Peyer's patch (tissue), 4 donors: ENCODE measurements at regions not wholly inside any gene's neighbourhood (a gene's known extent, or its start where the extent isn't known, plus 50 kb on each side); places are given as distances from the start of the nearest gene placed in this dataset.
A peak's percentile ranks its signal among the peaks of the same experiment; 100 is the strongest.

Experiments used
- DNase-seq, 3 donors: peaks; one replicate each; pipeline ENCODE4 v3.0.0-alpha.2; 2017 to 2019
- H3K27ac ChIP-seq, 4 donors: fragments of 200-600 bp; sonication (generic); one replicate each; pipeline ENCODE4 v1.5.1; 2016 to 2019
- H3K27me3 ChIP-seq, 2 donors: fragments of 200-600 bp; sonication (generic); one replicate each; pipeline ENCODE4 v1.5.1; 2019
- H3K36me3 ChIP-seq, 3 donors: fragments of 200-600 bp; sonication (generic); one replicate each; pipeline ENCODE4 v1.5.1; 2016 to 2019
- H3K4me1 ChIP-seq, 4 donors: fragments of 200-600 bp; sonication (generic); one replicate each; pipeline ENCODE4 v1.5.1; 2016 to 2019
- H3K4me3 ChIP-seq, 4 donors: fragments of 200-600 bp; sonication (generic); 1 replicate in 3 of 4; 2 replicates in 1 of 4; pipeline ENCODE4 v1.5.1; 2016 to 2019; ENCODE audit warnings: mild to moderate bottlenecking in 1 of 4
- H3K9me3 ChIP-seq, 4 donors: fragments of 200-600 bp; sonication (generic); one replicate each; pipeline ENCODE4 v1.5.1; 2016 to 2019; ENCODE audit warnings: mild to moderate bottlenecking in 1 of 4
- POLR2A ChIP-seq, 2 donors: fragments of 450-650 bp; IDR thresholded peaks; one replicate each; pipeline ENCODE4 v1.5.1; 2017; ENCODE audit warnings: antibody characterized with exemption in 2 of 2, mild to moderate bottlenecking in 2 of 2, moderate library complexity in 2 of 2
- TF ChIP-seq, protein P1 (sequence below), 6 experiments: fragments of 450-650 bp in 4 of 6; fragments of 200-600 bp in 2 of 6; sonication (generic) in 1 of 6; IDR thresholded peaks; one replicate each; pipeline ENCODE4 v1.5.1; 2017 to 2019; ENCODE audit warnings: antibody characterized with exemption in 6 of 6, mild to moderate bottlenecking in 3 of 6, moderate library complexity in 1 of 6

DNA sequence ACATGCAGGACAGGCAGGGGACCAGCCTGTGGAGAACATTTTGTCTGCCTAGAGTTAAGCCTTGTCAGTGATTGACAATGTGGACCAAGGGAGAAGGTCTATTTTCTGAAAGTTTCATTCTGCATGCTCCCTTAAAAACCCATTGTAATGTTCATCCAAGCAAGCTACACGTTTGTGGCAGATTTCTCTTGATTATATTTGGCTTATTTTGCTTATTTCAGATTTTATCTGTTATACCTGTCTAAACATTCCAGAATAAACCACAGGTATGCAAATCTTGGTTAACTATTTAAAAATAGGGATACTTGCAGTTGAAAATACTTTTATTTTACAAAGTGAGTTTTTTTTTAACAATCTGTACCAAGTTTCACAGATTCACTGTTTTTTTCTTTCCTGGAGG is 78.2 kb upstream of the F3 start:
- DNase-seq: no peak
- H3K9me3 ChIP-seq: no peaks in the 10 kb centered on the region
- peaks cover 0 to 19% (median 0%) of the 10 kb centered on the region in 4 donors for H3K4me1 ChIP-seq

DNA sequence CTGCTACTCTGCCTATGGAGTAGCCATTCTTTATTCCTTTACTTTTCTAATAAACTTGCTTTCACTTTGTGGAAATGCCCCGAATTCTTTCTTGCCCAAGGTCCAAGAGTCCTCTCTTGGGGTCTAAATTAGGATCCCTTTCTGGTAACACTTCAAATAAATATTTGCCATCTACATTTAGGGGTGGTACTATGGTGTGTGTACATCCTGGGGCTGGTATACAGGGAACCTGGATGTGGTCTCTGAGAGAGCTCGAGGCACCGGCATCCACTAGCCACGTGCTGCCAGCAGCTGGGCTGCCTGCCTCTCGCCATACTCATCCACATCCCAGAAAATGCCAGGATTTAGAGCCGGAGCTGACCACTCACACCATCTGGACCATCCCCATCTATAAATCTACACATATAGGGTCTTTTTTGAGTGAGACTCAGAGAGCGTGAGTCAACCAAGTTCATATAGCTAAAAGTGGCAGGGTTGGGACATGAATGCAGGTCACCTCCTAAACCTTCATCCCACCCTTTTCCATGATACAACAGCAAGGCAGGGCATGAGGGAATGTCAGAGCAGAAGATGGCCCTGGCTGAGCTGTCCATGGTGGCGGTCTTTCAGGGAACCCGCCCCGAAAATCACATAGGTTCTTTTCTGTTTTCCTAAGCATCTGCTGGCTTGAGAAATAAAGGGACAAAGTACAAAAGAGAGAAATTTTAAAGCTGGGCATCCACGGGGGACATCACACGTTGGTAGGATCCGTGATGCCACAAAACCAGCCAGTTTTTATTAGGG is 76.6 kb upstream of the F3 start:
- no peak for TF ChIP-seq POLR2A (IDR thresholded peaks at IDR 0.05)
- TF ChIP-seq, protein P1, sequence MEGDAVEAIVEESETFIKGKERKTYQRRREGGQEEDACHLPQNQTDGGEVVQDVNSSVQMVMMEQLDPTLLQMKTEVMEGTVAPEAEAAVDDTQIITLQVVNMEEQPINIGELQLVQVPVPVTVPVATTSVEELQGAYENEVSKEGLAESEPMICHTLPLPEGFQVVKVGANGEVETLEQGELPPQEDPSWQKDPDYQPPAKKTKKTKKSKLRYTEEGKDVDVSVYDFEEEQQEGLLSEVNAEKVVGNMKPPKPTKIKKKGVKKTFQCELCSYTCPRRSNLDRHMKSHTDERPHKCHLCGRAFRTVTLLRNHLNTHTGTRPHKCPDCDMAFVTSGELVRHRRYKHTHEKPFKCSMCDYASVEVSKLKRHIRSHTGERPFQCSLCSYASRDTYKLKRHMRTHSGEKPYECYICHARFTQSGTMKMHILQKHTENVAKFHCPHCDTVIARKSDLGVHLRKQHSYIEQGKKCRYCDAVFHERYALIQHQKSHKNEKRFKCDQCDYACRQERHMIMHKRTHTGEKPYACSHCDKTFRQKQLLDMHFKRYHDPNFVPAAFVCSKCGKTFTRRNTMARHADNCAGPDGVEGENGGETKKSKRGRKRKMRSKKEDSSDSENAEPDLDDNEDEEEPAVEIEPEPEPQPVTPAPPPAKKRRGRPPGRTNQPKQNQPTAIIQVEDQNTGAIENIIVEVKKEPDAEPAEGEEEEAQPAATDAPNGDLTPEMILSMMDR (IDR thresholded peaks at IDR 0.05): no peak
- H3K36me3 ChIP-seq: no peaks in the 10 kb centered on the region
- peak overlapping the region in 1 of 4 donors; percentile 51 for H3K27ac ChIP-seq
- H3K4me1 ChIP-seq: peaks cover 0 to 27% (median 0%) of the 10 kb centered on the region in 4 donors
- no peaks in the 10 kb centered on the region for H3K9me3 ChIP-seq
- DNase-seq: no peak
- no peak overlapping the region for H3K4me3 ChIP-seq
- H3K27me3 ChIP-seq: no peaks in the 10 kb centered on the region

More for the DNA sequence above, 78.2 kb upstream of the F3 start:
- Histone ChIP-seq H3K36me3 (no peaks in the 10 kb centered on the region), H3K4me3 (no peak overlapping the region), H3K27ac (no peak overlapping the region), H3K27me3 (no peaks in the 10 kb centered on the region)
- TF ChIP-seq, protein P1 (IDR thresholded peaks at IDR 0.05): no peak
- TF ChIP-seq POLR2A (IDR thresholded peaks at IDR 0.05): no peak

DNA sequence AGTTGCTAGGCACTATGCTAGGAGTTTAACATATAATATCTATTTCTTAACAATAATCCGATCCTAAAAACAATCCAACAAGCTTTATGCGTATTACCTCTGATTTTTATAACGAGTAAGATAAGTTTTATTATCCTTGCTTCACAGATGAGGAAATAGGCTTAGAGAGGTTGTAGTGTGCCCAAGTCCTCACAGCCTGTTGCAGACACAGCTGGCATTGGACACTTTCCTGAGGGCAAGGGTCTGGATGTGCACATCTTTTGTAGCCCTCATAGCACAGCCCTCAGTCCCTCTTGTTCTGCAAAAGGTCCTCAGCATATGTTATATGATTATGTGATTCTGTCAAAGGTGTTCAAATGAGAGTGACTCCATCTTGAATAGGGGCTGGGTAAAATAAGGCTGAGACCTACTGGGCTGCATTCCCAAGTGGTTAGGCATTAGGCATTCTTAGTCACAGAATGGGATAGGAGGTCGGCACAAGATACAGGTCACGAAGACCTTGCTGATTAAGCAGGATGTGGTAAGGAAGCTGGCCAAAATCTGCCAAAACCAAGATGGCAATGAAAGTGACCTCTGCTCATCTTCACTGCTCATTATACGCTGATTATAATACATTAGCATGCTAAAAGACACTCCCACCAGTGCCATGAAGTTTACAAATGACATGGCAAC is 75.7 kb upstream of the F3 start:
- Histone ChIP-seq H3K9me3 (no peaks in the 10 kb centered on the region), H3K27ac (peak overlapping the region in 1 of 4 donors; percentile 51), H3K4me1 (peaks cover 0 to 35% (median 2%) of the 10 kb centered on the region in 4 donors), H3K27me3 (no peaks in the 10 kb centered on the region), H3K4me3 (no peak overlapping the region), H3K36me3 (no peaks in the 10 kb centered on the region)
- DNase-seq: no peak
- TF ChIP-seq, protein P1 (IDR thresholded peaks at IDR 0.05): no peak
- TF ChIP-seq POLR2A (IDR thresholded peaks at IDR 0.05): no peak

DNA sequence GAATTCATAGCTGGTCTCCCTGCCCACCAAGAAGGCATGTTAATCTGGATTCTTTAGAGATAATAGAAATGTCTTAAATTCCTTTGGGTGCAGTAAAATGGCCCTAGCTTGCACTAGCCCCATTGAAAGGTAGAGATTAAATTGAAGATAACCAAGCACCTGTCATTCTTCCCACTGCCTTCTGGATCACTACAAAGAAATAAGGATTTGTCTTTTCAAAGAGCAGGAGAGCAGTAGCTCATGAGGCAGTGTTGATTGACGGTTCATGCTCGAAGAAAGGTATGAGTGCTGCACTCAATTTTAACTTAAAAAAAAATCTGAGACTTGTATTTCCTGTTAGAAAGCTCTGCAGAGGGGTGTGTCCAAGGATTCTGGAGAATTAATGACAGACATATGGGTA is 74.9 kb upstream of the F3 start:
- no peaks in the 10 kb centered on the region for H3K36me3 ChIP-seq
- no peaks in the 10 kb centered on the region for H3K27me3 ChIP-seq
- H3K4me3 ChIP-seq: no peak overlapping the region
- no peaks in the 10 kb centered on the region for H3K9me3 ChIP-seq
- peak overlapping the region in 1 of 4 donors; percentile 51 for H3K27ac ChIP-seq
- peaks cover 0 to 42% (median 2%) of the 10 kb centered on the region in 4 donors for H3K4me1 ChIP-seq
- no peak for DNase-seq
- no peak for TF ChIP-seq POLR2A (IDR thresholded peaks at IDR 0.05)
- TF ChIP-seq, protein P1 (IDR thresholded peaks at IDR 0.05): no peak

DNA sequence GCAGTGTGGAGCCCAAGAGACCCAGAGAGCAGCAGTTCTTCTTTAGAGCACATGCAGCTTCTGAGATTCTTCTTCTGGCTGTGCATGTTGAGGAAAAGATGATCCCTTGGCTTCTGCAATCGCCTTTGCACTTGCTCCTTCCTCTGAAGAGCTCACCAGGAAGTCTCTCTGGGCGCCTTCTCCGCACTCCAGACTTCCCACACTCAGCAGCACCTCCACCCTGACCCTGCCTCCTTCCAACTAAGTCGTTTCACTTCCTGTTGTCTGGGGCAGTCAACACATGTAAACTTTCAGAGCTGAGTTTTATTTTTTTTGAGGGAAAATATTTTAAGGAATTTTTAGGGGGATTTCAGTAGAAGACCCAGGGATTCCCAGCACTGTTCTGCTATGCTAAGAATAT is 73.4 kb upstream of the F3 start:
- DNase-seq: peak in 1 of 3 donors; percentile 78
- H3K27ac ChIP-seq: peak overlapping the region in 2 of 4 donors; percentile 6 to 51

More for the DNA sequence above, 73.4 kb upstream of the F3 start:
- no peaks in the 10 kb centered on the region for H3K9me3 ChIP-seq
- no peaks in the 10 kb centered on the region for H3K27me3 ChIP-seq
- no peak for TF ChIP-seq POLR2A (IDR thresholded peaks at IDR 0.05)
- TF ChIP-seq, protein P1 (IDR thresholded peaks at IDR 0.05): no peak
- peaks cover 0 to 35% (median 2%) of the 10 kb centered on the region in 4 donors for H3K4me1 ChIP-seq
- H3K36me3 ChIP-seq: no peaks in the 10 kb centered on the region
- H3K4me3 ChIP-seq: no peak overlapping the region
